ENCODE measurements at regions not wholly inside any gene's neighbourhood (a gene's known extent, or its start where the extent isn't known, plus 50 kb on each side); places are given as distances from the start of the nearest gene placed in this dataset.

DNA sequence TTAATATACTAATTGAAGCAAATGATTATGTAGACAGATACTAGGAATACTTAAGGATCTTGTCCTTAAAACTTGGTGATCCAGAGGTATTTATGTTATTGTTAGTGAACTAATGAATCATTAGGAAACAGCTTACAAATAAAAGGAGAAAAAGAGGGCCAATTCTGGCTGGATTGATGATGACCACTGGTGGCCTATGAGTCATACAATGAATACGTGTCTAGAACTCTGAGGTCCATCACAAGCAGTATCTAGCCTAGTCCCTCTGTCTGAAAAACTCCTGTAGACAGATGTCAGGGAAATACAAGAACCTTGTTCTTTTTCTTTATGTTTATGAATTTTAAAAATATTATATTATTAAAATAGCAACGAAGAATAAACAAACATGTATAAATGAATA is 51.7 kb upstream of the RTL1 start:
- Histone ChIP-seq H3K4me3 (ENCODE audit: low read depth in 1 of 2, low read length in 1 of 2) (no peak overlapping the region), H3K4me1 (ENCODE audit: control insufficient read depth in 1 of 2, insufficient read depth in 1 of 2, low read depth in 1 of 2, low read length in 1 of 2) (no peaks in the 10 kb centered on the region), H3K27me3 (no peaks in the 10 kb centered on the region), H3K27ac (no peak overlapping the region), H3K36me3 (no peaks in the 10 kb centered on the region), H3K9me3 (no peaks in the 10 kb centered on the region)
- TF ChIP-seq, protein P1, sequence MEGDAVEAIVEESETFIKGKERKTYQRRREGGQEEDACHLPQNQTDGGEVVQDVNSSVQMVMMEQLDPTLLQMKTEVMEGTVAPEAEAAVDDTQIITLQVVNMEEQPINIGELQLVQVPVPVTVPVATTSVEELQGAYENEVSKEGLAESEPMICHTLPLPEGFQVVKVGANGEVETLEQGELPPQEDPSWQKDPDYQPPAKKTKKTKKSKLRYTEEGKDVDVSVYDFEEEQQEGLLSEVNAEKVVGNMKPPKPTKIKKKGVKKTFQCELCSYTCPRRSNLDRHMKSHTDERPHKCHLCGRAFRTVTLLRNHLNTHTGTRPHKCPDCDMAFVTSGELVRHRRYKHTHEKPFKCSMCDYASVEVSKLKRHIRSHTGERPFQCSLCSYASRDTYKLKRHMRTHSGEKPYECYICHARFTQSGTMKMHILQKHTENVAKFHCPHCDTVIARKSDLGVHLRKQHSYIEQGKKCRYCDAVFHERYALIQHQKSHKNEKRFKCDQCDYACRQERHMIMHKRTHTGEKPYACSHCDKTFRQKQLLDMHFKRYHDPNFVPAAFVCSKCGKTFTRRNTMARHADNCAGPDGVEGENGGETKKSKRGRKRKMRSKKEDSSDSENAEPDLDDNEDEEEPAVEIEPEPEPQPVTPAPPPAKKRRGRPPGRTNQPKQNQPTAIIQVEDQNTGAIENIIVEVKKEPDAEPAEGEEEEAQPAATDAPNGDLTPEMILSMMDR (IDR thresholded peaks at IDR 0.05): no peak

DNA sequence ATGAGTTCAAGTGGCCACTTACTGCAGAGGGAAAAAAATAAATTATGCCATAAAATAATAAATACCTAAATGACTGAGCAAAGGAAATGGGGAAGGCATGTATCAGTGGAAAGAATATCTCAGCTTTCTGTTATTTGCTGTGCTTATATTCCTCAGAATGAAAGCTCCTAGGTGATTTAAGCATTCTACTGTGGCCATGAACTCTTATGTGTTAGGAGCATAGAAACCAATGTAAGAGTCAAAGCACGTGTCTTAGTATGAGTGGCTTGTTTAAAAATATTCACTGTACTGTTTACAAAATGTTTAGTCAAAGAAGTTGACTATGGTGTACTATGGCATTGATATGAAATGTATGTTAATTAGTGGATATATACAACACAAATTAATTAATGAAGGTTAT is 59.0 kb upstream of the RTL1 start:
- Histone ChIP-seq H3K4me1 (ENCODE audit: control insufficient read depth in 1 of 2, insufficient read depth in 1 of 2, low read depth in 1 of 2, low read length in 1 of 2) (no peaks in the 10 kb centered on the region), H3K36me3 (no peaks in the 10 kb centered on the region), H3K27ac (no peak overlapping the region), H3K4me3 (ENCODE audit: low read depth in 1 of 2, low read length in 1 of 2) (no peak overlapping the region), H3K9me3 (no peaks in the 10 kb centered on the region), H3K27me3 (no peaks in the 10 kb centered on the region)
- TF ChIP-seq, protein P1 (IDR thresholded peaks at IDR 0.05): no peak

DNA sequence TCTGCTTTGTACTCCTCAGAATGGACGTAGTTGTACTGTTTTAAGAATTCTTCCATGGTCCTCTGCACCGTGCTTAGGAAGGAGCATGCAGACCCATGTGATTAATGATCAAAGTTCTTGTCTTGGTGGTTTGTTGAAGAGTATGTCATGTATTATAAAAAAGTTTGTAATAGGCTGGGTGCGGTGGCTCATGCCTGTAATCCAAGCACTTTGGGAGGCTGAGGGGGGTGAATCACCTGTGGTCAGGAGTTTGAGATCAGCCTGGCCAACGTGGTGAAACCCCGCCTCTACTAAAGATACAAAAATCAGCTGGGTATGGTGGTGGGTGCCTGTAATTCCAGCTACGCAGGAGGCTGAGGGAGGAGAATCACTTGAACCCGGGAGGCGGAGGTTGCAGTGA is 61.8 kb upstream of the RTL1 start:
- Histone ChIP-seq H3K27ac (no peak overlapping the region), H3K4me1 (ENCODE audit: control insufficient read depth in 1 of 2, insufficient read depth in 1 of 2, low read depth in 1 of 2, low read length in 1 of 2) (no peaks in the 10 kb centered on the region), H3K4me3 (ENCODE audit: low read depth in 1 of 2, low read length in 1 of 2) (no peak overlapping the region), H3K36me3 (no peaks in the 10 kb centered on the region), H3K27me3 (no peaks in the 10 kb centered on the region), H3K9me3 (no peaks in the 10 kb centered on the region)
- TF ChIP-seq, protein P1 (IDR thresholded peaks at IDR 0.05): no peak

DNA sequence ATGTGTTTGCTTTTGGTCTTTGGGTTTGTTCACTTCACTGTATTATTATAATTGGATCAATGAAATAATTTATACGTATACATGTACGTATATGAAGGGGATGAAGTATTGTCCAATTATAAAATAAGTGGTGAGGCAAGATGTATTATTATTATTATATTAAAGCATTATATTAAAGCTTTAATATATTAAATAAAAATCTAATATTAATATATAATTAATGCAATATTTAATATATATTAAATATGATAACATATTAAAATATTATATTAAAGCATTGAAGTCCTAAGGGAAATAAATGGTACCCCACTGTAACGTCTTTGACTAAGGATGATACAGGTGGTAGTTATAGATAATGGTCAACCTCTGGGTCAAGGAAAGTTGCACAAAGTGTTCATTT is 63.7 kb upstream of the RTL1 start:
- TF ChIP-seq, protein P1 (IDR thresholded peaks at IDR 0.05): no peak
- no peaks in the 10 kb centered on the region for H3K4me1 ChIP-seq (ENCODE audit: control insufficient read depth in 1 of 2, insufficient read depth in 1 of 2, low read depth in 1 of 2, low read length in 1 of 2)
- no peak overlapping the region for H3K4me3 ChIP-seq (ENCODE audit: low read depth in 1 of 2, low read length in 1 of 2)
- no peaks in the 10 kb centered on the region for H3K27me3 ChIP-seq
- H3K27ac ChIP-seq: no peak overlapping the region
- H3K9me3 ChIP-seq: no peaks in the 10 kb centered on the region
- H3K36me3 ChIP-seq: no peaks in the 10 kb centered on the region

DNA sequence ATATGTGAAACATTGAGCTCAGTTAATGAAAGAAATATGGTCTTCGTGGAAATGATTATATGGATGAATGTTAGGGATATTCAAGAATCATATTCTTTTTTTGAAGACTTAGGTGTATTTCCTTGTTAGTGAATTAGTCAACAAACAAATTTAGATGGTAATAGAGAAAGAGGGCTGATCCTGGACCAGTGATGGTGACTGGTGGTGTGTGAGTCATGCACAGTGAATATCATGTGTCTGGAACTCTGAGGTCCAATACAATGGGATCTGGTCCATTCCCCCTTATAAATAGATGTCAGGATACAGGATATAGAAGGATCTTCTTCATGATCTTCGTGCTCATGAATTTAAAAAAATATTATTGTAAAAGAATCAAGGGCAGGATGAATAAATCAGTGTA is 64.4 kb upstream of the RTL1 start:
- Histone ChIP-seq H3K9me3 (no peaks in the 10 kb centered on the region), H3K27me3 (no peaks in the 10 kb centered on the region), H3K27ac (no peak overlapping the region), H3K4me1 (ENCODE audit: control insufficient read depth in 1 of 2, insufficient read depth in 1 of 2, low read depth in 1 of 2, low read length in 1 of 2) (no peaks in the 10 kb centered on the region), H3K4me3 (ENCODE audit: low read depth in 1 of 2, low read length in 1 of 2) (no peak overlapping the region), H3K36me3 (no peaks in the 10 kb centered on the region)
- TF ChIP-seq, protein P1 (IDR thresholded peaks at IDR 0.05): no peak
